HT1080 (cell line): ENCODE measurements at regions not wholly inside any gene's neighbourhood (a gene's known extent, or its start where the extent isn't known, plus 50 kb on each side); places are given as distances from the start of the nearest gene placed in this dataset.

ENCODE experiments used
- DNase-seq: peaks from one replicate; pipeline ENCODE4 v3.0.0-alpha.2; 2015; ENCODE audit warnings: low read depth

GRCh38 chr13:99650410-99650809, 149.1 kb downstream of the TM9SF2 start:
- DNase-seq, result no peak

- DNase-seq, result no peak
Measured at GRCh38 chr13:99648927-99649326, 147.7 kb downstream of the TM9SF2 start.

GRCh38 chr13:99648066-99648665, 146.9 kb downstream of the TM9SF2 start:
- no peak for DNase-seq

- DNase-seq, result no peak
Measured at GRCh38 chr13:99647596-99647985, 146.3 kb downstream of the TM9SF2 start.

GRCh38 chr13:99646866-99647595, 145.8 kb downstream of the TM9SF2 start:
- DNase-seq, result no peak

GRCh38 chr13:99642841-99643240, 141.6 kb downstream of the TM9SF2 start:
- no peak for DNase-seq

- no peak for DNase-seq
Measured at GRCh38 chr13:99642006-99642405, 140.7 kb downstream of the TM9SF2 start.

- DNase-seq, result no peak
Measured at GRCh38 chr13:99640260-99640659, 139.0 kb downstream of the TM9SF2 start.

- no peak for DNase-seq
Measured at GRCh38 chr13:99639126-99639525, 137.9 kb downstream of the TM9SF2 start.

- DNase-seq, result no peak
Measured at GRCh38 chr13:99636728-99637353, 135.6 kb downstream of the TM9SF2 start.

GRCh38 chr13:99636306-99636705, 135.0 kb downstream of the TM9SF2 start:
- no peak for DNase-seq

GRCh38 chr13:99634672-99635071, 133.4 kb downstream of the TM9SF2 start:
- DNase-seq, result no peak

GRCh38 chr13:99630269-99630898, 129.1 kb downstream of the TM9SF2 start:
- DNase-seq, result no peak

GRCh38 chr13:99629641-99630040, 128.4 kb downstream of the TM9SF2 start:
- DNase-seq, result no peak

- no peak for DNase-seq
Measured at GRCh38 chr13:99628442-99628841, 127.2 kb downstream of the TM9SF2 start.

- peak; percentile 57 for DNase-seq
Measured at GRCh38 chr13:99626461-99627082, 125.3 kb downstream of the TM9SF2 start.

GRCh38 chr13:99624936-99625540, 123.8 kb downstream of the TM9SF2 start:
- DNase-seq, result no peak

GRCh38 chr13:99620806-99621205, 119.5 kb downstream of the TM9SF2 start:
- no peak for DNase-seq

GRCh38 chr13:99619207-99619606, 117.9 kb downstream of the TM9SF2 start:
- DNase-seq, result no peak

GRCh38 chr13:99617474-99618255, 116.4 kb downstream of the TM9SF2 start:
- DNase-seq, result peak; percentile 51

GRCh38 chr13:99614465-99614885, 113.2 kb downstream of the TM9SF2 start:
- DNase-seq, result peak; percentile 35
